GM18505 (cell line): ENCODE measurements at regions not wholly inside any gene's neighbourhood (a gene's known extent, or its start where the extent isn't known, plus 50 kb on each side); places are given as distances from the start of the nearest gene placed in this dataset.
"Not testable (repeated sequence)": the region's sequence is repeated elsewhere in the genome, so short reads cannot be mapped to it uniquely, and the experiment has no call there.

ENCODE experiments used
- ATAC-seq: cut with Tn5 transposase; IDR thresholded peaks from one replicate; pipeline ENCODE4 v1.9.1; 2021; ENCODE audit not compliant: unreplicated experiment
- POLR2A ChIP-seq: IDR thresholded peaks from 4 replicates; pipeline ENCODE4 v1.6.1; 2011; ENCODE audit warnings: borderline replicate concordance; ENCODE audit not compliant: insufficient read depth, insufficient read length; ENCODE audit errors: extremely low read depth

GRCh38 chr5:105172918-105173317 lies 1610.3 kb upstream of the NUDT12 start:
- no peak for TF ChIP-seq POLR2A
- ATAC-seq: no peak

GRCh38 chr5:105168806-105169205 lies 1606.2 kb upstream of the NUDT12 start:
- no peak for ATAC-seq
- no peak for TF ChIP-seq POLR2A

GRCh38 chr5:105167092-105167491 lies 1604.5 kb upstream of the NUDT12 start:
- ATAC-seq: no peak
- no peak for TF ChIP-seq POLR2A

GRCh38 chr5:105163547-105163946 lies 1601.0 kb upstream of the NUDT12 start:
- no peak for TF ChIP-seq POLR2A
- no peak for ATAC-seq

GRCh38 chr5:105162557-105162956 lies 1600.0 kb upstream of the NUDT12 start:
- ATAC-seq: not testable (repeated sequence)

GRCh38 chr5:105158526-105158925 lies 1595.9 kb upstream of the NUDT12 start:
- no peak for ATAC-seq

GRCh38 chr5:105150323-105150722 lies 1587.7 kb upstream of the NUDT12 start:
- no peak for TF ChIP-seq POLR2A
- no peak for ATAC-seq

More at GRCh38 chr5:105158526-105158925, 1595.9 kb upstream of the NUDT12 start:
- TF ChIP-seq POLR2A: no peak

GRCh38 chr5:105146867-105147266 lies 1584.3 kb upstream of the NUDT12 start:
- no peak for TF ChIP-seq POLR2A
- no peak for ATAC-seq

- TF ChIP-seq POLR2A: no peak
- no peak for ATAC-seq
These were observed 1582.6 kb upstream of the NUDT12 start for GRCh38 chr5:105145152-105145551.

- ATAC-seq: no peak
- TF ChIP-seq POLR2A: no peak
These were observed 1571.7 kb upstream of the NUDT12 start for GRCh38 chr5:105134328-105134727.

- no peak for ATAC-seq
These were observed 1570.5 kb upstream of the NUDT12 start for GRCh38 chr5:105133087-105133486.

GRCh38 chr5:105132581-105132980 lies 1570.0 kb upstream of the NUDT12 start:
- ATAC-seq: no peak
- TF ChIP-seq POLR2A: no peak

More at GRCh38 chr5:105133087-105133486, 1570.5 kb upstream of the NUDT12 start:
- TF ChIP-seq POLR2A: no peak

- TF ChIP-seq POLR2A: no peak
These were observed 1568.5 kb upstream of the NUDT12 start for GRCh38 chr5:105131045-105131444.

GRCh38 chr5:105101577-105101976 lies 1539.0 kb upstream of the NUDT12 start:
- no peak for TF ChIP-seq POLR2A
- no peak for ATAC-seq

More at GRCh38 chr5:105131045-105131444, 1568.5 kb upstream of the NUDT12 start:
- ATAC-seq: no peak

- TF ChIP-seq POLR2A: no peak
- no peak for ATAC-seq
These were observed 1526.4 kb upstream of the NUDT12 start for GRCh38 chr5:105088961-105089360.
